ENCODE measurements at regions not wholly inside any gene's neighbourhood (a gene's known extent, or its start where the extent isn't known, plus 50 kb on each side); places are given as distances from the start of the nearest gene placed in this dataset.

GRCh38 chr4:166413356-166413755, 540.3 kb downstream of the TLL1 start:
- no peak for TF ChIP-seq CTCF (conservative IDR thresholded peaks at IDR 0.05)
- Histone ChIP-seq H2BK12ac (ENCODE audit: insufficient read length, low read depth, low read length) (no peak overlapping the region), H3K4me1 (ENCODE audit: insufficient read depth, low read length) (no peaks in the 10 kb centered on the region), H4K20me1 (ENCODE audit: control insufficient read depth, insufficient read depth, insufficient read length) (no peaks in the 10 kb centered on the region), H3K14ac (ENCODE audit: insufficient read depth, low read length) (no peak overlapping the region), H3K9me3 (ENCODE audit: control insufficient read depth, low read depth, low read length) (no peaks in the 10 kb centered on the region), H3K9ac (ENCODE audit: extremely low read depth, insufficient read length, low read length) (no peak overlapping the region), H3K27me3 (ENCODE audit: insufficient read depth, low read length) (no peaks in the 10 kb centered on the region), H4K91ac (ENCODE audit: insufficient read length, low read depth, low read length) (no peak overlapping the region), H2BK20ac (ENCODE audit: low read depth, low read length, poor library complexity, severe bottlenecking) (no peak overlapping the region), H3T11ph (ENCODE audit: low read length) (no peak overlapping the region), H3K23ac (ENCODE audit: insufficient read length, low read depth, low read length) (no peak overlapping the region), H3K4me2 (ENCODE audit: insufficient read depth, insufficient read length, low read length) (no peak overlapping the region), H4K8ac (replicated peaks; ENCODE audit: insufficient read length, low read depth, low read length) (no peak overlapping the region), H3K4ac (ENCODE audit: low read depth, low read length) (no peak overlapping the region), H2BK5ac (ENCODE audit: insufficient read length, low read length) (no peak overlapping the region), H3K18ac (ENCODE audit: insufficient read length, low read depth, low read length) (no peak overlapping the region), H2AFZ (ENCODE audit: low read length) (no peak overlapping the region), H3K56ac (ENCODE audit: insufficient read length, low read depth, low read length) (no peak overlapping the region), H3K27ac (ENCODE audit: insufficient read length, low read depth, low read length) (no peak overlapping the region), H3K23me2 (ENCODE audit: insufficient read length, low read depth, low read length, poor library complexity, severe bottlenecking) (no peaks in the 10 kb centered on the region), H4K5ac (ENCODE audit: insufficient read length, low read depth, low read length) (no peak overlapping the region), H3K79me2 (ENCODE audit: insufficient read depth, low read length) (no peaks in the 10 kb centered on the region), H3K79me1 (ENCODE audit: insufficient read depth, low read depth, low read length, poor library complexity, severe bottlenecking) (no peaks in the 10 kb centered on the region), H2BK120ac (ENCODE audit: low read depth, low read length, poor library complexity, severe bottlenecking) (no peak overlapping the region), H2BK15ac (ENCODE audit: low read depth, low read length) (no peak overlapping the region), H2AK5ac (ENCODE audit: insufficient read length, low read length) (no peak overlapping the region)
- Mint-ChIP-seq H3K36me3 (ENCODE audit: insufficient read depth in 1 of 3, low read depth in 3 of 3) (peaks cover 0 to 19% (median 0%) of the 10 kb centered on the region in 3 experiments; a peak in 3 of 7 replicates), H3K27me3 (ENCODE audit: low read depth) (no peaks in the 10 kb centered on the region), H3K4me3 (no peak overlapping the region), H3K9me3 (peaks cover 4 to 8% of the 10 kb centered on the region in 2 experiments; a peak in 4 of 5 replicates), H3K27ac (no peak overlapping the region), H3K4me1 (no peaks in the 10 kb centered on the region)
- no CpG with 5 or more reads among the region's 1 CpG for WGBS (ENCODE audit: extremely low coverage, insufficient read length, low lambda C conversion rate)
- DNase-seq, result no peak
